Liver (tissue), 8 donors: ENCODE measurements at regions not wholly inside any gene's neighbourhood (a gene's known extent, or its start where the extent isn't known, plus 50 kb on each side); places are given as distances from the start of the nearest gene placed in this dataset.

Source experiments
- DNase-seq: peaks from one replicate; pipeline ENCODE4 v3.0.0-alpha.2; 2017; ENCODE audit warnings: low spot score
- H3K27ac ChIP-seq, 2 donors: one replicate each; pipeline ENCODE4 v1.7.0; 2013; ENCODE audit warnings: inconsistent platforms in 2 of 2, low read length in 2 of 2, control low read depth in 1 of 2, low read depth in 1 of 2, mild to moderate bottlenecking in 1 of 2
- H3K27me3 ChIP-seq, 4 donors: one replicate each; pipeline versions ENCODE4 v1.6.1 to v1.7.0; 2013; ENCODE audit warnings: low read length in 3 of 4, inconsistent platforms in 1 of 4, mild to moderate bottlenecking in 1 of 4, moderate library complexity in 1 of 4; ENCODE audit not compliant: control insufficient read depth in 4 of 4, insufficient read depth in 4 of 4
- H3K36me3 ChIP-seq, 4 donors: one replicate each; pipeline versions ENCODE4 v1.6.1 to v1.7.0; 2013; ENCODE audit warnings: low read length in 3 of 4, mild to moderate bottlenecking in 3 of 4, low read depth in 1 of 4, moderate library complexity in 1 of 4; ENCODE audit not compliant: control insufficient read depth in 4 of 4, insufficient read depth in 3 of 4
- H3K4me1 ChIP-seq, 4 donors: one replicate each; pipeline versions ENCODE4 v1.6.1 to v1.7.0; 2013; ENCODE audit warnings: low read length in 3 of 4, mild to moderate bottlenecking in 3 of 4, moderate library complexity in 1 of 4; ENCODE audit not compliant: control insufficient read depth in 4 of 4, insufficient read depth in 4 of 4
- H3K4me3 ChIP-seq, 3 donors: one replicate each; pipeline versions ENCODE4 v1.6.1 to v1.7.0; 2013; ENCODE audit warnings: low read length in 3 of 3, control low read depth in 1 of 3, low read depth in 1 of 3, mild to moderate bottlenecking in 1 of 3
- H3K9ac ChIP-seq, 2 donors: one replicate each; pipeline ENCODE4 v1.7.0; 2013; ENCODE audit warnings: low read length in 2 of 2, mild to moderate bottlenecking in 2 of 2, moderate library complexity in 2 of 2, control low read depth in 1 of 2, low read depth in 1 of 2
- H3K9me3 ChIP-seq, 4 donors: one replicate each; pipeline versions ENCODE4 v1.6.1 to v1.7.0; 2013; ENCODE audit warnings: low read length in 3 of 4; ENCODE audit not compliant: control insufficient read depth in 4 of 4
- ATF3 ChIP-seq: IDR thresholded peaks from 2 replicates; pipeline ENCODE4 v1.6.1; 2016; ENCODE audit warnings: antibody characterized with exemption
- CTCF ChIP-seq: fragments of 150-350 bp; IDR thresholded peaks from 2 replicates; pipeline ENCODE4 v1.5.1; 2017; ENCODE audit warnings: improper control_type of control experiment, low read depth, low read length; ENCODE audit not compliant: missing input control
- EGR1 ChIP-seq, 2 donors: IDR thresholded peaks; 2 replicates each; pipeline ENCODE4 v1.6.1; 2016 to 2018; ENCODE audit warnings: antibody characterized with exemption in 2 of 2, low read depth in 2 of 2
- FOXA1 ChIP-seq: IDR thresholded peaks from 2 replicates; pipeline ENCODE4 v1.6.1; 2016; ENCODE audit warnings: antibody characterized with exemption
- FOXA2 ChIP-seq: IDR thresholded peaks from 2 replicates; pipeline ENCODE4 v1.6.1; 2016; ENCODE audit warnings: antibody characterized with exemption
- GABPA ChIP-seq, 2 donors: IDR thresholded peaks in 1 of 2; conservative IDR thresholded peaks in 1 of 2; 2 replicates each; pipeline ENCODE4 v1.6.1; 2016; ENCODE audit warnings: antibody characterized with exemption in 2 of 2, mild to moderate bottlenecking in 1 of 2, moderate library complexity in 1 of 2
- HNF4A ChIP-seq, 2 donors: conservative IDR thresholded peaks; 2 replicates each; pipeline ENCODE4 v1.6.1; 2016; ENCODE audit warnings: antibody characterized with exemption in 2 of 2, mild to moderate bottlenecking in 2 of 2
- JUND ChIP-seq, 2 donors: IDR thresholded peaks; 2 replicates each; pipeline ENCODE4 v1.6.1; 2016; ENCODE audit warnings: antibody characterized with exemption in 2 of 2
- MAX ChIP-seq: IDR thresholded peaks from 2 replicates; pipeline ENCODE4 v1.6.1; 2016; ENCODE audit warnings: antibody characterized with exemption
- NR2F2 ChIP-seq: IDR thresholded peaks from 2 replicates; pipeline ENCODE4 v1.6.1; 2016; ENCODE audit warnings: antibody characterized with exemption
- RAD21 ChIP-seq, 2 donors: IDR thresholded peaks; 2 replicates each; pipeline ENCODE4 v1.6.1; 2016; ENCODE audit warnings: antibody characterized with exemption in 2 of 2, mild to moderate bottlenecking in 2 of 2
- REST ChIP-seq: IDR thresholded peaks from 2 replicates; pipeline ENCODE4 v1.6.1; 2016; ENCODE audit warnings: antibody characterized with exemption, mild to moderate bottlenecking
- RXRA ChIP-seq, 2 donors: IDR thresholded peaks; 2 replicates each; pipeline ENCODE4 v1.6.1; 2017 to 2018; ENCODE audit warnings: antibody characterized with exemption in 2 of 2, mild to moderate bottlenecking in 1 of 2
- SP1 ChIP-seq: IDR thresholded peaks from 2 replicates; pipeline ENCODE4 v1.6.1; 2018; ENCODE audit warnings: antibody characterized with exemption, mild to moderate bottlenecking
- TAF1 ChIP-seq: conservative IDR thresholded peaks from 2 replicates; pipeline ENCODE4 v1.6.1; 2016; ENCODE audit warnings: antibody characterized with exemption, mild to moderate bottlenecking
- YY1 ChIP-seq: IDR thresholded peaks from 2 replicates; pipeline ENCODE4 v1.6.1; 2016; ENCODE audit warnings: antibody characterized with exemption, mild to moderate bottlenecking
- ZBTB33 ChIP-seq: IDR thresholded peaks from 2 replicates; pipeline ENCODE4 v1.6.1; 2016; ENCODE audit warnings: antibody characterized with exemption
- WGBS: extraction: QIAGEN DNeasy Blood & Tissue Kit; methylation state at CpG from one replicate; pipeline ENCODE4 v1.1.7; 2013; 5-methylcytosine and 5-hydroxymethylcytosine counted together
- donor health status: healthy.
- donor health status: healthy.
- donor health status: healthy.
- donor health status: healthy.
- donor health status: healthy.

- WGBS: 92% methylated on average over 4 of the region's 4 CpGs
Observed at GRCh38 chr6:2481307-2481706, 235.9 kb upstream of the GMDS start.

GRCh38 chr6:2480267-2480966 lies 235.0 kb upstream of the GMDS start:
- no peak for DNase-seq
- no peak overlapping the region for H3K9ac ChIP-seq
- H3K36me3 ChIP-seq: no peaks in the 10 kb centered on the region
- no peak overlapping the region for H3K27ac ChIP-seq
- peaks cover 2 to 5% (median 3%) of the 10 kb centered on the region in 4 donors for H3K9me3 ChIP-seq
- 75% methylated on average over 10 of the region's 10 CpGs for whole genome bisulfite sequencing
- no peaks in the 10 kb centered on the region for H3K27me3 ChIP-seq
- H3K4me3 ChIP-seq: no peak overlapping the region
- H3K4me1 ChIP-seq: no peaks in the 10 kb centered on the region
- TF ChIP-seq JUND (IDR thresholded peaks at IDR 0.05) (no peak), SP1 (no peak), FOXA2 (no peak), TAF1 (no peak), GABPA (IDR thresholded peaks at IDR 0.05 in 1 of 2, conservative IDR thresholded peaks at IDR 0.05 in 1 of 2) (no peak), RXRA (IDR thresholded peaks at IDR 0.05) (no peak), ATF3 (no peak), YY1 (no peak), CTCF (no peak), MAX (no peak), HNF4A (conservative IDR thresholded peaks at IDR 0.05) (no peak), EGR1 (IDR thresholded peaks at IDR 0.05; ENCODE audit: low read depth in 2 of 2) (no peak)

More at GRCh38 chr6:2481307-2481706, 235.9 kb upstream of the GMDS start:
- no peak overlapping the region for H3K9ac ChIP-seq
- no peak for TF ChIP-seq NR2F2
- no peak for TF ChIP-seq FOXA2
- no peak for TF ChIP-seq RXRA (IDR thresholded peaks at IDR 0.05)
- TF ChIP-seq HNF4A (conservative IDR thresholded peaks at IDR 0.05): no peak
- no peak for TF ChIP-seq REST
- TF ChIP-seq FOXA1: no peak
- TF ChIP-seq YY1: no peak
- TF ChIP-seq RAD21 (IDR thresholded peaks at IDR 0.05): no peak
- no peak for TF ChIP-seq EGR1 (IDR thresholded peaks at IDR 0.05; ENCODE audit: low read depth in 2 of 2)
- no peak for TF ChIP-seq TAF1
- no peak for TF ChIP-seq ZBTB33
- DNase-seq: no peak
- H3K36me3 ChIP-seq: no peaks in the 10 kb centered on the region
- no peaks in the 10 kb centered on the region for H3K4me1 ChIP-seq
- no peak overlapping the region for H3K4me3 ChIP-seq
- no peaks in the 10 kb centered on the region for H3K27me3 ChIP-seq
- H3K9me3 ChIP-seq: peaks cover 2 to 5% (median 3%) of the 10 kb centered on the region in 4 donors
- H3K27ac ChIP-seq: no peak overlapping the region
